Stomach (tissue), 8 donors: ENCODE measurements at regions not wholly inside any gene's neighbourhood (a gene's known extent, or its start where the extent isn't known, plus 50 kb on each side); places are given as distances from the start of the nearest gene placed in this dataset.
"Not testable (repeated sequence)": the region's sequence is repeated elsewhere in the genome, so short reads cannot be mapped to it uniquely, and the experiment has no call there.

ENCODE experiments used
- DNase-seq, 2 donors: peaks; one replicate each; pipeline versions ENCODE4 v3.0.0 to v3.0.0-alpha.2; 2013 to 2019
- H3K27ac ChIP-seq, 5 donors: fragments of 200-600 bp in 4 of 5; sonication (generic) in 4 of 5; one replicate each; pipeline ENCODE4 v1.5.1; 2013 to 2019; ENCODE audit warnings: mild to moderate bottlenecking in 1 of 5, moderate library complexity in 1 of 5
- H3K27me3 ChIP-seq, 3 donors: fragments of 200-600 bp; sonication (generic); one replicate each; pipeline ENCODE4 v1.5.1; 2017 to 2019; ENCODE audit warnings: mixed run types in 1 of 3
- H3K36me3 ChIP-seq, 4 donors: fragments of 200-600 bp; sonication (generic); 1 replicate in 3 of 4; 2 replicates in 1 of 4; pipeline ENCODE4 v1.5.1; 2016 to 2019
- H3K4me1 ChIP-seq, 4 donors: fragments of 200-600 bp; sonication (generic); one replicate each; pipeline ENCODE4 v1.5.1; 2016 to 2019
- H3K4me3 ChIP-seq, 4 donors: fragments of 200-600 bp; sonication (generic) in 3 of 4; one replicate each; pipeline ENCODE4 v1.5.1; 2016 to 2019; ENCODE audit warnings: mild to moderate bottlenecking in 1 of 4
- H3K9me3 ChIP-seq, 4 donors: fragments of 200-600 bp; sonication (generic); one replicate each; pipeline ENCODE4 v1.5.1; 2016 to 2019
- CTCF ChIP-seq, 7 experiments: fragments of 450-650 bp in 4 of 7; fragments of 200-600 bp in 3 of 7; sonication (generic) in 3 of 7; IDR thresholded peaks; one replicate each; pipeline ENCODE4 v1.5.1; 2016 to 2019; ENCODE audit warnings: antibody characterized with exemption in 7 of 7, control low read depth in 2 of 7, mild to moderate bottlenecking in 1 of 7
- EP300 ChIP-seq: sonication (generic); formaldehyde crosslinking; IDR thresholded peaks from one replicate; pipeline ENCODE4 v1.6.1; 2017; ENCODE audit warnings: antibody characterized with exemption
- POLR2A ChIP-seq, 4 donors: fragments of 450-650 bp; IDR thresholded peaks; one replicate each; pipeline ENCODE4 v1.6.1; 2016; ENCODE audit warnings: antibody characterized with exemption in 4 of 4, control low read depth in 2 of 4, mild to moderate bottlenecking in 1 of 4, moderate library complexity in 1 of 4
- POLR2AphosphoS5 ChIP-seq, 3 donors: sonication (generic); formaldehyde crosslinking; IDR thresholded peaks; one replicate each; pipeline ENCODE4 v1.6.1; 2016; ENCODE audit warnings: antibody characterized with exemption in 3 of 3
- WGBS, 5 donors: extraction: QIAGEN DNeasy Blood & Tissue Kit in 3 of 5; methylation state at CpG; one replicate each; pipeline versions ENCODE4 v1.1.5 to v1.1.7; 2013 to 2018; 5-methylcytosine and 5-hydroxymethylcytosine counted together
- intact Hi-C: fragments of 100-400 bp; cut with DNase I; formaldehyde crosslinking; loops from one replicate; pipeline ENCODE4 v1.15.1; 2023; ENCODE audit warnings: low total_unique reads
- donor health status: healthy with polysubstance abuse.
- donor health status: Bipolar disorder and iron deficiency.
- donor health status: healthy.

GRCh38 chr12:28780960-28781359, 368.1 kb upstream of the FAR2 start:
- no peak overlapping the region for H3K4me3 ChIP-seq
- intact Hi-C loops = no loop called here
- TF ChIP-seq POLR2A (IDR thresholded peaks at IDR 0.05) (no peak), EP300 (no peak), POLR2AphosphoS5 (IDR thresholded peaks at IDR 0.05) (no peak), CTCF (IDR thresholded peaks at IDR 0.05) (no peak)
- H3K27me3 ChIP-seq = no peaks in the 10 kb centered on the region
- H3K4me1 ChIP-seq = no peaks in the 10 kb centered on the region
- no peaks in the 10 kb centered on the region for H3K36me3 ChIP-seq
- 57 to 66% (median 61%) methylated on average over 5 of the region's 5 CpGs for WGBS, 5 donors
- no peak overlapping the region for H3K27ac ChIP-seq
- no peaks in the 10 kb centered on the region for H3K9me3 ChIP-seq
- DNase-seq = no peak

- Histone ChIP-seq H3K36me3 (no peaks in the 10 kb centered on the region), H3K4me3 (no peak overlapping the region), H3K27me3 (no peaks in the 10 kb centered on the region), H3K27ac (no peak overlapping the region), H3K9me3 (no peaks in the 10 kb centered on the region), H3K4me1 (no peaks in the 10 kb centered on the region)
- intact Hi-C loops = no loop called here
- DNase-seq = no peak
- WGBS, 5 donors = 65 to 74% (median 68%) methylated on average over 10 of the region's 10 CpGs
- TF ChIP-seq POLR2A (IDR thresholded peaks at IDR 0.05) (no peak), CTCF (IDR thresholded peaks at IDR 0.05) (no peak), EP300 (no peak), POLR2AphosphoS5 (IDR thresholded peaks at IDR 0.05) (no peak)
Measured at GRCh38 chr12:28781671-28782652, 367.1 kb upstream of the FAR2 start.

GRCh38 chr12:28782812-28783211, 366.3 kb upstream of the FAR2 start:
- 73 to 95% (median 84%) methylated on average over 1 of the region's 1 CpG for WGBS, 5 donors
- intact Hi-C loops = no loop called here
- Histone ChIP-seq H3K27me3 (no peaks in the 10 kb centered on the region), H3K36me3 (no peaks in the 10 kb centered on the region), H3K27ac (no peak overlapping the region), H3K4me3 (no peak overlapping the region), H3K9me3 (no peaks in the 10 kb centered on the region), H3K4me1 (no peaks in the 10 kb centered on the region)
- no peak for TF ChIP-seq POLR2A (IDR thresholded peaks at IDR 0.05)
- TF ChIP-seq EP300 = no peak
- no peak for TF ChIP-seq POLR2AphosphoS5 (IDR thresholded peaks at IDR 0.05)
- no peak for TF ChIP-seq CTCF (IDR thresholded peaks at IDR 0.05)
- no peak for DNase-seq

- 82 to 90% (median 87%) methylated on average over 2 of the region's 2 CpGs for WGBS, 5 donors
- DNase-seq = no peak
- intact Hi-C loops = no loop called here
- Histone ChIP-seq H3K36me3 (no peaks in the 10 kb centered on the region), H3K4me1 (no peaks in the 10 kb centered on the region), H3K9me3 (no peaks in the 10 kb centered on the region), H3K27ac (no peak overlapping the region), H3K27me3 (no peaks in the 10 kb centered on the region), H3K4me3 (no peak overlapping the region)
- TF ChIP-seq POLR2A (IDR thresholded peaks at IDR 0.05) (no peak), POLR2AphosphoS5 (IDR thresholded peaks at IDR 0.05) (no peak), EP300 (no peak), CTCF (IDR thresholded peaks at IDR 0.05) (no peak)
Measured at GRCh38 chr12:28787151-28787550, 361.9 kb upstream of the FAR2 start.

- H3K4me3 ChIP-seq, H3K4me1 ChIP-seq, H3K36me3 ChIP-seq, H3K9me3 ChIP-seq, H3K27ac ChIP-seq, intact Hi-C loops, H3K27me3 ChIP-seq, DNase-seq: not testable (repeated sequence)
Measured at GRCh38 chr12:28788256-28788655, 360.8 kb upstream of the FAR2 start.
